ENCODE measurements at regions not wholly inside any gene's neighbourhood (a gene's known extent, or its start where the extent isn't known, plus 50 kb on each side); places are given as distances from the start of the nearest gene placed in this dataset.

DNA sequence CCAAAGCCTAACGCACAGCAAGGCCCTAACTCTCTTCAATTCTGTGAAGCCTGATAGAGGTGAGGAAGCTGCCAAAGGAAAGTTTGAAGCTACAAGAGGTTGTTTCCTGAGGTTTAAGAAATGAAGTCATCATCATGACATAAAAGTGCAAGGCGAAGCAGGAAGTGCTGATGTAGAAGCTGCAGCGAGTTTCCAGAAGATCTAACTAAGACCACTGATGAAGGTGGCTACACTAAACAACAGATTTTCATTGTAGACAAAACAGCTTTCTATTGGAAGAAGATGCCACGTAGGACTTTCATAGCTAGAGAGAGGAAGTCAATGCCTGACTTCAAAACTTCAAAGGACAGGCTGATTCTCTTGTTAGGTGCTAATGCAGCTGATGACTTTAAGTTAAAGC, 385.6 kb upstream of the OR4E1 start:
- no peak overlapping the region for H3K4me3 ChIP-seq (ENCODE audit: low read depth, low read length)
- TF ChIP-seq, protein P1, sequence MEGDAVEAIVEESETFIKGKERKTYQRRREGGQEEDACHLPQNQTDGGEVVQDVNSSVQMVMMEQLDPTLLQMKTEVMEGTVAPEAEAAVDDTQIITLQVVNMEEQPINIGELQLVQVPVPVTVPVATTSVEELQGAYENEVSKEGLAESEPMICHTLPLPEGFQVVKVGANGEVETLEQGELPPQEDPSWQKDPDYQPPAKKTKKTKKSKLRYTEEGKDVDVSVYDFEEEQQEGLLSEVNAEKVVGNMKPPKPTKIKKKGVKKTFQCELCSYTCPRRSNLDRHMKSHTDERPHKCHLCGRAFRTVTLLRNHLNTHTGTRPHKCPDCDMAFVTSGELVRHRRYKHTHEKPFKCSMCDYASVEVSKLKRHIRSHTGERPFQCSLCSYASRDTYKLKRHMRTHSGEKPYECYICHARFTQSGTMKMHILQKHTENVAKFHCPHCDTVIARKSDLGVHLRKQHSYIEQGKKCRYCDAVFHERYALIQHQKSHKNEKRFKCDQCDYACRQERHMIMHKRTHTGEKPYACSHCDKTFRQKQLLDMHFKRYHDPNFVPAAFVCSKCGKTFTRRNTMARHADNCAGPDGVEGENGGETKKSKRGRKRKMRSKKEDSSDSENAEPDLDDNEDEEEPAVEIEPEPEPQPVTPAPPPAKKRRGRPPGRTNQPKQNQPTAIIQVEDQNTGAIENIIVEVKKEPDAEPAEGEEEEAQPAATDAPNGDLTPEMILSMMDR (IDR thresholded peaks at IDR 0.05; ENCODE audit: low read depth, low read length), result no peak
- H3K27ac ChIP-seq, result no peak overlapping the region
- H3K9me3 ChIP-seq (ENCODE audit: severe bottlenecking), result no peaks in the 10 kb centered on the region
- H3K36me3 ChIP-seq, result no peaks in the 10 kb centered on the region
- DNase-seq, result no peak
- H3K27me3 ChIP-seq (ENCODE audit: insufficient read depth, low read depth, severe bottlenecking), result peaks cover 53% of the 10 kb centered on the region

DNA sequence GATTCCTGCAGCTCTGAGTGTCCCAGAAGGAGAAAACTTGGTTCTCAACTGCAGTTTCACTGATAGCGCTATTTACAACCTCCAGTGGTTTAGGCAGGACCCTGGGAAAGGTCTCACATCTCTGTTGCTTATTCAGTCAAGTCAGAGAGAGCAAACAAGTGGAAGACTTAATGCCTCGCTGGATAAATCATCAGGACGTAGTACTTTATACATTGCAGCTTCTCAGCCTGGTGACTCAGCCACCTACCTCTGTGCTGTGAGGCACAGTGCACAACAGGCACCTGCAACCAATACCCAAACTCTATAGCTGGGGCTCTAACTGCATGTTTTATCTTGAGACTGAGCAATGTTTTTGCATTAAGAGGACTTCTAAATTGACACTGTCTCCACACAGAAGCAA, 379.2 kb upstream of the OR4E1 start:
- Histone ChIP-seq H3K36me3 (no peaks in the 10 kb centered on the region), H3K27ac (no peak overlapping the region), H3K9me3 (ENCODE audit: severe bottlenecking) (no peaks in the 10 kb centered on the region), H3K4me3 (ENCODE audit: low read depth, low read length) (no peak overlapping the region), H3K27me3 (ENCODE audit: insufficient read depth, low read depth, severe bottlenecking) (peaks cover 43% of the 10 kb centered on the region)
- TF ChIP-seq, protein P1 (IDR thresholded peaks at IDR 0.05; ENCODE audit: low read depth, low read length), result no peak
- no peak for DNase-seq

DNA sequence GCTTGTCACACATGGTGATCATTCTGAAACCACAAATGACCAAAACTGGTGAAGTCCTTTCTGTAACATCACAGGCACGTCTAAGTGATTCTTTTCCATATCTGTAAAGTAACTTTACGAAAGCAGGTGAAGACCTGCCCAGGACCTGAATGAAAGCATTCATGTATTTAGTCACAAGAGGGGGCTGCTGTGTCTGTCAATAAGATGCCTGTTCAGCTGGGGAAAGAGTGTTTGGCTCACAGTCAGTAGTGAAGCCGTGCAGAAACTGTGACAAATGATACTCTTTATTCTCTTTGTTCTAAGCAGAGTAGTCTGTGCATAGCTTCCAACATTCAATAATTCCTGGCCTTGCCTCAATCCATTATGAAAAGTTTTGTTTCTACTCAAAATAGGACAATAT, 373.5 kb upstream of the OR4E1 start:
- H3K27me3 ChIP-seq (ENCODE audit: insufficient read depth, low read depth, severe bottlenecking), result peaks cover 16% of the 10 kb centered on the region
- no peak overlapping the region for H3K4me3 ChIP-seq (ENCODE audit: low read depth, low read length)
- H3K9me3 ChIP-seq (ENCODE audit: severe bottlenecking), result no peaks in the 10 kb centered on the region
- H3K36me3 ChIP-seq, result no peaks in the 10 kb centered on the region
- DNase-seq, result no peak
- no peak overlapping the region for H3K27ac ChIP-seq
- TF ChIP-seq, protein P1 (IDR thresholded peaks at IDR 0.05; ENCODE audit: low read depth, low read length), result peak; percentile 31; the same call in 1 of the 2 replicates

DNA sequence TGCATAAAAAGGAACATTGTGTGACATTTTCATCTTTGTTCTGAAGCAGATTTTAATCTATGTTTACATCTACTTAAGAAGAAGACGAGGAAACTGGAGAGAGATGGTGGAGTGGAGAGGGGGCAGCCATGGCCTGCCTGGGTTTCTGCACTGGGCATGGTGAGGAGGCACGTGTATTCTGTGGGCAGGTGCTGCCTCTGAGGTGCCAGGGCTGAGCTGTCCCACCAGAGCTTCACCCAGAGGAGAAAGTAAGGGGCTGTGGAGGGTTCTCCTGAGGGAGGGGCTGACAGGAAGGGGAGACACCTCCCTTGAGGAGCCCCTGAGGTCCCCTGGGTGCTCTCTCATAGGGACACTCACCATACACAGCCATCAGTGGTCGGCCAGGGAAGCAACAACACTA, 372.4 kb upstream of the OR4E1 start:
- Histone ChIP-seq H3K27ac (no peak overlapping the region), H3K27me3 (ENCODE audit: insufficient read depth, low read depth, severe bottlenecking) (peaks cover 16% of the 10 kb centered on the region), H3K4me3 (ENCODE audit: low read depth, low read length) (no peak overlapping the region), H3K36me3 (no peaks in the 10 kb centered on the region), H3K9me3 (ENCODE audit: severe bottlenecking) (no peaks in the 10 kb centered on the region)
- no peak for DNase-seq
- TF ChIP-seq, protein P1 (IDR thresholded peaks at IDR 0.05; ENCODE audit: low read depth, low read length), result no peak

DNA sequence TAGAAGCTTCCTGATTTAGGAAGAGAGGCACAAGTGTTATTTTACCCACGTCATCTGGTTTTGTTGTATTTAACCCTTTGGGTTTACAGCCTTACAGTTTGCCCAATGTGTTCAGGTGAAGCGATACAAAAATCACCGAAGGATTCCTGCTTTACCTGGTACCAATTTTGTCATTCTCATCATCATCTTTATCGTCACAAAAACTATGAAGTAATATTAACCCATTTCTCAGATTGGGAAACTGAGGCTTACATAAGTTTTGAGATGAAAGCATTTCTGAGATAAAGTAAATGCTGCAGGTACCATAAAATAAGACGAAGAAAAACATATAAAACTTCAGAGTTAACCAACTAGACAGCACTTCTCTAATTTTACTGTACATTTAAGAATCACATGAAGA, 370.6 kb upstream of the OR4E1 start:
- no peak for DNase-seq
- Histone ChIP-seq H3K9me3 (ENCODE audit: severe bottlenecking) (no peaks in the 10 kb centered on the region), H3K27ac (no peak overlapping the region), H3K27me3 (ENCODE audit: insufficient read depth, low read depth, severe bottlenecking) (peaks cover 20% of the 10 kb centered on the region), H3K36me3 (no peaks in the 10 kb centered on the region), H3K4me3 (ENCODE audit: low read depth, low read length) (no peak overlapping the region)
- TF ChIP-seq, protein P1 (IDR thresholded peaks at IDR 0.05; ENCODE audit: low read depth, low read length), result no peak

DNA sequence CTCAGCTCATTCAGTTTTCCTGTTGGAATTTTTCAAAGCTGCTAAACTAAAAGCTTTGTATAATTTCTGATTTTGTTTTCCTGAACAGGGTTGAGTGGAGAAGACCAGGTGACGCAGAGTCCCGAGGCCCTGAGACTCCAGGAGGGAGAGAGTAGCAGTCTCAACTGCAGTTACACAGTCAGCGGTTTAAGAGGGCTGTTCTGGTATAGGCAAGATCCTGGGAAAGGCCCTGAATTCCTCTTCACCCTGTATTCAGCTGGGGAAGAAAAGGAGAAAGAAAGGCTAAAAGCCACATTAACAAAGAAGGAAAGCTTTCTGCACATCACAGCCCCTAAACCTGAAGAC, 367.1 kb upstream of the OR4E1 start:
- no peaks in the 10 kb centered on the region for H3K36me3 ChIP-seq
- no peak overlapping the region for H3K27ac ChIP-seq
- H3K27me3 ChIP-seq (ENCODE audit: insufficient read depth, low read depth, severe bottlenecking), result peaks cover 9% of the 10 kb centered on the region
- H3K9me3 ChIP-seq (ENCODE audit: severe bottlenecking), result no peaks in the 10 kb centered on the region
- DNase-seq, result no peak
- TF ChIP-seq, protein P1 (IDR thresholded peaks at IDR 0.05; ENCODE audit: low read depth, low read length), result no peak
- no peak overlapping the region for H3K4me3 ChIP-seq (ENCODE audit: low read depth, low read length)
